Progenitor cell of endocrine pancreas (in vitro differentiated cells): ENCODE measurements at regions not wholly inside any gene's neighbourhood (a gene's known extent, or its start where the extent isn't known, plus 50 kb on each side); places are given as distances from the start of the nearest gene placed in this dataset.

Experiments
- DNase-seq: peaks from one replicate; pipeline ENCODE4 v3.0.0; 2021; ENCODE audit warnings: low spot score; ENCODE audit not compliant: unreplicated experiment
- H3K27ac Mint-ChIP-seq: 2 replicates; pipeline ENCODE4 v1.8.0; 2021; ENCODE audit warnings: mild to moderate bottlenecking, moderate library complexity, mixed read lengths
- H3K27me3 Mint-ChIP-seq: 2 replicates; pipeline ENCODE4 v1.8.0; 2021; ENCODE audit warnings: mixed read lengths
- H3K36me3 Mint-ChIP-seq: 2 replicates; pipeline ENCODE4 v1.8.0; 2022; ENCODE audit warnings: mixed read lengths; ENCODE audit not compliant: insufficient read depth
- H3K4me1 Mint-ChIP-seq: 2 replicates; pipeline ENCODE4 v1.8.0; 2021; ENCODE audit warnings: low read depth, mixed read lengths
- H3K4me3 Mint-ChIP-seq: 2 replicates; pipeline ENCODE4 v1.8.0; 2021; ENCODE audit warnings: low read depth, mild to moderate bottlenecking, moderate library complexity, mixed read lengths
- H3K9me3 Mint-ChIP-seq: 2 replicates; pipeline ENCODE4 v1.8.0; 2021; ENCODE audit warnings: low read depth, mixed read lengths
- TF ChIP-seq, protein P1 (sequence below): fragments of 200-600 bp; sonication (generic); IDR thresholded peaks from one replicate; pipeline ENCODE4 v1.5.0; 2021; ENCODE audit warnings: antibody characterized with exemption, mild to moderate bottlenecking; ENCODE audit not compliant: unreplicated experiment

DNA sequence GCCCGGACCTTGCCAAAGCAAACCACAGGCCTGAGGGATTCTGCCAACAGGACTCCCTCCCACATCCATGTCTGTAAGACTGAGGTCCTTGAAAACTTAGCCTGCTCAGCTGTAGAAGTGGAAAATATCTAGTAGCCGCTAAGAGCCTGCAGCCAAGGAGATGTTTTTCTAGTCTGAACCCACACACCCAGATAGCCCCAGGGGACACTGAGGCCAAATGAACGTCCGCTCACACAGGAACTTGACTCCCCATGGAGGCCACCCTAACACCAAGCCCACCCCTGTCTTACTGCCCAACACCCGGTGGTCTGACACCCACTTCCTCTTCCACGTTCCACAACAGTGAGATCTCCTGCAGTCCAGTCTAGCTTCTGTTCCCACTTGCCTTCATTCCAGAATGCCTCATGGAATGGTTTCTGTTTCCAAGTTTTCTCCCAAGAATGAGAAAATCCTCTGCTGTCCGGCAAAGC, 174.8 kb downstream of the PLPP3 start:
- Mint-ChIP-seq H3K27me3 (peaks cover 3% of the 10 kb centered on the region), H3K36me3 (no peaks in the 10 kb centered on the region), H3K27ac (no peak overlapping the region), H3K9me3 (peaks cover 4% of the 10 kb centered on the region), H3K4me1 (no peaks in the 10 kb centered on the region), H3K4me3 (no peak overlapping the region)
- TF ChIP-seq, protein P1, sequence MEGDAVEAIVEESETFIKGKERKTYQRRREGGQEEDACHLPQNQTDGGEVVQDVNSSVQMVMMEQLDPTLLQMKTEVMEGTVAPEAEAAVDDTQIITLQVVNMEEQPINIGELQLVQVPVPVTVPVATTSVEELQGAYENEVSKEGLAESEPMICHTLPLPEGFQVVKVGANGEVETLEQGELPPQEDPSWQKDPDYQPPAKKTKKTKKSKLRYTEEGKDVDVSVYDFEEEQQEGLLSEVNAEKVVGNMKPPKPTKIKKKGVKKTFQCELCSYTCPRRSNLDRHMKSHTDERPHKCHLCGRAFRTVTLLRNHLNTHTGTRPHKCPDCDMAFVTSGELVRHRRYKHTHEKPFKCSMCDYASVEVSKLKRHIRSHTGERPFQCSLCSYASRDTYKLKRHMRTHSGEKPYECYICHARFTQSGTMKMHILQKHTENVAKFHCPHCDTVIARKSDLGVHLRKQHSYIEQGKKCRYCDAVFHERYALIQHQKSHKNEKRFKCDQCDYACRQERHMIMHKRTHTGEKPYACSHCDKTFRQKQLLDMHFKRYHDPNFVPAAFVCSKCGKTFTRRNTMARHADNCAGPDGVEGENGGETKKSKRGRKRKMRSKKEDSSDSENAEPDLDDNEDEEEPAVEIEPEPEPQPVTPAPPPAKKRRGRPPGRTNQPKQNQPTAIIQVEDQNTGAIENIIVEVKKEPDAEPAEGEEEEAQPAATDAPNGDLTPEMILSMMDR, result no peak
- no peak for DNase-seq

DNA sequence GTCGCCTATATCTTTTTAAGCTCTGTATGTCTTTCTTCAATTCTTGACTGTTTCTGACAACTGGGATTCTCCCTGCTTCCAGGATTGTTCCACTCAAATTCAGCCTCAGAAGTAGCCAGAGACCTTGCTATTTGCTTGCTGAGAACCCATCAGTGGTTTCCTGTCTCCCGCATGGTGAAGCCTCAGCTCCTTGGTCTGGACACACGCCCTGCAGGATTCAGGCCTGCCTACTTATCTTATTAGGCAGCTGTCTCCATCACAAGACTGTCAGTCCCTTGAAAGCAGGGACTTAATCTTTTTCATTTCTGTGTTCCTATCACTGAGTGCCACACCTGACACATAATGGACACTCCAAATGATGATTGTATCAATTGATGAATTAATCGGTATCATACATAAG, 175.3 kb downstream of the PLPP3 start:
- H3K36me3 Mint-ChIP-seq, result no peaks in the 10 kb centered on the region
- H3K9me3 Mint-ChIP-seq, result peaks cover 4% of the 10 kb centered on the region
- H3K4me1 Mint-ChIP-seq, result peaks cover 3% of the 10 kb centered on the region

DNA sequence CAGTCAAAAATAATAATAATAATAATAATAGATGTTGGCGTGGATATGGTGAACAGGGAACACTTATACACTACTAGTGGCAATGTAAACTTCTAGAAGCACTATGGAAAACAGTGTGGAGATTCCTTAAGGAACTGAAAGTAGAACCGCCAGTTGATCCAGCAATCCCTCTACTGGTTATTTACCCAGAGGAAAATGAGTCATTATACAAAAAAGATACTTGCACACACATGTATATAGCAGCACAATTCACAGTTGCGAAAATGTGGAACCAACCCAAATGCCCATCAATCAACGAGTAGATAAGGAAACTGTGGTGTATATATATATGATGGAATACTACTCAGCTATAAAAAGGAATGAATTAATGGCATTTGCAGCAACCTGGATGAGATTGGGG, 176.0 kb downstream of the PLPP3 start:
- DNase-seq, result no peak
- H3K36me3 Mint-ChIP-seq, result no peaks in the 10 kb centered on the region
- peaks cover 3% of the 10 kb centered on the region for H3K4me1 Mint-ChIP-seq
- H3K27me3 Mint-ChIP-seq, result peaks cover 3% of the 10 kb centered on the region
- no peak overlapping the region for H3K4me3 Mint-ChIP-seq
- H3K27ac Mint-ChIP-seq, result no peak overlapping the region
- TF ChIP-seq, protein P1, result no peak
- H3K9me3 Mint-ChIP-seq, result peaks cover 4% of the 10 kb centered on the region

More for the DNA sequence above, 175.3 kb downstream of the PLPP3 start:
- Mint-ChIP-seq H3K27me3 (peaks cover 3% of the 10 kb centered on the region), H3K27ac (no peak overlapping the region), H3K4me3 (no peak overlapping the region)
- DNase-seq, result no peak
- TF ChIP-seq, protein P1, result no peak

DNA sequence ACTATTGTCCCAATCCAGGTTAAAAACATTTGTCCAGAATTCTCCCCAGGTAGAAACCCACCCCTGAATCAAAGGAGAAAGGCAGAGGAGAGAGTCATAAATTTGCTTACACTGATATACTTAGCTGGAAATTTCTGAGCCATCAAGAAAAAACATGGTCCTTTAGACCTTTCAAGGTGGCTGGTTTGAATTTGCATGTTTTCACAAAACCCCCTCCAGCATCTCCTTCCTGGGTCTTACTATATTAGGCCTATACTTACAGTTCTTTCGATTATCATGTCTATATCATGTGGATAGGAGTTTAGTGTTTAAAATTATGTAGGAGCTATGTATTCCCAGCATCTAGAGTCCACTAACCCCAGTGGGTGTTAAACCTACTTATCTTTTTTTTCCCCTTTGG, 178.2 kb downstream of the PLPP3 start:
- DNase-seq, result no peak
- H3K36me3 Mint-ChIP-seq, result no peaks in the 10 kb centered on the region
- H3K4me3 Mint-ChIP-seq, result no peak overlapping the region
- no peak overlapping the region for H3K27ac Mint-ChIP-seq
- H3K9me3 Mint-ChIP-seq, result peaks cover 4% of the 10 kb centered on the region
- TF ChIP-seq, protein P1, result no peak
- H3K4me1 Mint-ChIP-seq, result peaks cover 19% of the 10 kb centered on the region
- peaks cover 3% of the 10 kb centered on the region for H3K27me3 Mint-ChIP-seq

DNA sequence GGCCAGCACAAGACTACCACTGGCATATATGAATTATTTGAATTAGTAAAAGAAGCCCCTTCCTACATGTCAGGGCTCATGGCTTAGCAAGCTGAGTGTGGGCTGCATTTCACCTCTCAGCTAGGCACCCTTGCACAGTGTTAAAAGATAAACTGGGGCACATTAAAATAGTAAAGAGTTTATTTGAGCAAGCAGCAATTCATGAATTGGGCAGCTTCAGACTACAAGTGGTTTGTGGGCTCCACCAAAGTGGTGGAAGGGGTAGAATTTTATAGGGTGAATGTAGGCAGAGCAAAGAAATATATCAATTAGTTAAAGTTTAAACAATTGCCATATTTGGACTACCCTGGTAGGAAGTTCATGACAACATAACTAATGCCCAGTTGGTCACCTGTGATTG, 178.8 kb downstream of the PLPP3 start:
- TF ChIP-seq, protein P1, result no peak
- H3K36me3 Mint-ChIP-seq, result no peaks in the 10 kb centered on the region
- H3K4me1 Mint-ChIP-seq, result peaks cover 19% of the 10 kb centered on the region
- H3K27ac Mint-ChIP-seq, result no peak overlapping the region
- DNase-seq, result no peak
- no peak overlapping the region for H3K4me3 Mint-ChIP-seq
- no peaks in the 10 kb centered on the region for H3K27me3 Mint-ChIP-seq
- H3K9me3 Mint-ChIP-seq, result peaks cover 4% of the 10 kb centered on the region
